ENCODE measurements at regions not wholly inside any gene's neighbourhood (a gene's known extent, or its start where the extent isn't known, plus 50 kb on each side); places are given as distances from the start of the nearest gene placed in this dataset.

GRCh38 chr4:181702864-181703495 is 540.2 kb upstream of the TENM3 start:
- H3K4me2 ChIP-seq (ENCODE audit: low read length, poor library complexity, severe bottlenecking): no peak overlapping the region
- H3K18ac ChIP-seq (ENCODE audit: low read depth in 1 of 2, low read length in 2 of 2): no peak overlapping the region
- no peaks in the 10 kb centered on the region for H3K9me3 ChIP-seq (ENCODE audit: control insufficient read depth, low read length)
- no peak overlapping the region for H2AK5ac ChIP-seq (ENCODE audit: low read length, severe bottlenecking)
- H3K14ac ChIP-seq (ENCODE audit: low read length in 2 of 2): no peak overlapping the region
- no peak overlapping the region for H3K27ac ChIP-seq (ENCODE audit: low read length, poor library complexity, severe bottlenecking)
- H3K36me3 ChIP-seq (ENCODE audit: control insufficient read depth in 1 of 2, insufficient read depth in 2 of 2, low read depth in 1 of 2, low read length in 2 of 2): no peaks in the 10 kb centered on the region
- no peak overlapping the region for H2BK15ac ChIP-seq (ENCODE audit: low read depth, poor library complexity, severe bottlenecking)
- 76% methylated on average over 8 of the region's 11 CpGs for WGBS
- no peak overlapping the region for H4K8ac ChIP-seq (ENCODE audit: low read length)
- H2BK5ac ChIP-seq (ENCODE audit: low read depth, low read length, poor library complexity, severe bottlenecking): no peak overlapping the region
- H3K23ac ChIP-seq (ENCODE audit: low read length in 2 of 2): no peak overlapping the region
- no peak overlapping the region for H2AFZ ChIP-seq (ENCODE audit: low read depth, low read length)
- H3K9ac ChIP-seq (ENCODE audit: low read length): no peak overlapping the region
- H2BK12ac ChIP-seq (ENCODE audit: low read length in 2 of 2): no peak overlapping the region
- no peaks in the 10 kb centered on the region for H3K4me1 ChIP-seq (ENCODE audit: control insufficient read depth, insufficient read depth, low read depth, low read length)
- H3K4me3 ChIP-seq (ENCODE audit: insufficient read depth in 1 of 2, low read depth in 1 of 2, low read length in 2 of 2): no peak overlapping the region
- no peak for DNase-seq
- H3K4ac ChIP-seq (ENCODE audit: low read depth in 1 of 2, low read length in 2 of 2): no peak overlapping the region
- no peaks in the 10 kb centered on the region for H3K27me3 ChIP-seq (ENCODE audit: control insufficient read depth in 1 of 2, insufficient read depth in 1 of 2, low read length in 2 of 2)
- H4K91ac ChIP-seq (ENCODE audit: low read length): no peak overlapping the region
- H2BK120ac ChIP-seq (ENCODE audit: low read depth, low read length): no peak overlapping the region
- H3K79me1 ChIP-seq (replicated peaks; ENCODE audit: low read length, poor library complexity, severe bottlenecking): no peaks in the 10 kb centered on the region

GRCh38 chr4:181710143-181710542 is 533.1 kb upstream of the TENM3 start:
- Histone ChIP-seq H3K4ac (ENCODE audit: low read depth in 1 of 2, low read length in 2 of 2) (no peak overlapping the region), H2BK15ac (ENCODE audit: low read depth, poor library complexity, severe bottlenecking) (no peak overlapping the region), H3K9ac (ENCODE audit: low read length) (no peak overlapping the region), H2AFZ (ENCODE audit: low read depth, low read length) (no peak overlapping the region), H3K4me1 (ENCODE audit: control insufficient read depth, insufficient read depth, low read depth, low read length) (no peaks in the 10 kb centered on the region), H3K36me3 (ENCODE audit: control insufficient read depth in 1 of 2, insufficient read depth in 2 of 2, low read depth in 1 of 2, low read length in 2 of 2) (no peaks in the 10 kb centered on the region), H3K18ac (ENCODE audit: low read depth in 1 of 2, low read length in 2 of 2) (no peak overlapping the region), H3K79me1 (replicated peaks; ENCODE audit: low read length, poor library complexity, severe bottlenecking) (no peaks in the 10 kb centered on the region), H2AK5ac (ENCODE audit: low read length, severe bottlenecking) (no peak overlapping the region), H3K14ac (ENCODE audit: low read length in 2 of 2) (no peak overlapping the region), H2BK12ac (ENCODE audit: low read length in 2 of 2) (no peak overlapping the region), H3K4me3 (ENCODE audit: insufficient read depth in 1 of 2, low read depth in 1 of 2, low read length in 2 of 2) (no peak overlapping the region), H3K27ac (ENCODE audit: low read length, poor library complexity, severe bottlenecking) (no peak overlapping the region), H3K23ac (ENCODE audit: low read length in 2 of 2) (no peak overlapping the region), H3K9me3 (ENCODE audit: control insufficient read depth, low read length) (no peaks in the 10 kb centered on the region), H4K91ac (ENCODE audit: low read length) (no peak overlapping the region), H4K8ac (ENCODE audit: low read length) (no peak overlapping the region), H2BK5ac (ENCODE audit: low read depth, low read length, poor library complexity, severe bottlenecking) (no peak overlapping the region), H3K27me3 (ENCODE audit: control insufficient read depth in 1 of 2, insufficient read depth in 1 of 2, low read length in 2 of 2) (no peaks in the 10 kb centered on the region), H3K4me2 (ENCODE audit: low read length, poor library complexity, severe bottlenecking) (no peak overlapping the region), H2BK120ac (ENCODE audit: low read depth, low read length) (no peak overlapping the region)
- 82% methylated on average over 7 of the region's 7 CpGs for WGBS
- no peak for DNase-seq

- H3K9ac ChIP-seq (ENCODE audit: low read length): no peak overlapping the region
- no peak overlapping the region for H4K91ac ChIP-seq (ENCODE audit: low read length)
- H3K4me1 ChIP-seq (ENCODE audit: control insufficient read depth, insufficient read depth, low read depth, low read length): no peaks in the 10 kb centered on the region
- no peaks in the 10 kb centered on the region for H3K79me1 ChIP-seq (replicated peaks; ENCODE audit: low read length, poor library complexity, severe bottlenecking)
- H3K18ac ChIP-seq (ENCODE audit: low read depth in 1 of 2, low read length in 2 of 2): no peak overlapping the region
- no peaks in the 10 kb centered on the region for H3K9me3 ChIP-seq (ENCODE audit: control insufficient read depth, low read length)
- H3K23ac ChIP-seq (ENCODE audit: low read length in 2 of 2): no peak overlapping the region
- H3K27me3 ChIP-seq (ENCODE audit: control insufficient read depth in 1 of 2, insufficient read depth in 1 of 2, low read length in 2 of 2): no peaks in the 10 kb centered on the region
- no peak overlapping the region for H2BK120ac ChIP-seq (ENCODE audit: low read depth, low read length)
- H2BK12ac ChIP-seq (ENCODE audit: low read length in 2 of 2): no peak overlapping the region
- no peak overlapping the region for H4K8ac ChIP-seq (ENCODE audit: low read length)
- DNase-seq: no peak
- H3K4me3 ChIP-seq (ENCODE audit: insufficient read depth in 1 of 2, low read depth in 1 of 2, low read length in 2 of 2): no peak overlapping the region
- no peak overlapping the region for H2BK5ac ChIP-seq (ENCODE audit: low read depth, low read length, poor library complexity, severe bottlenecking)
- H3K27ac ChIP-seq (ENCODE audit: low read length, poor library complexity, severe bottlenecking): no peak overlapping the region
- no peak overlapping the region for H2BK15ac ChIP-seq (ENCODE audit: low read depth, poor library complexity, severe bottlenecking)
- no peak overlapping the region for H3K4me2 ChIP-seq (ENCODE audit: low read length, poor library complexity, severe bottlenecking)
- H3K36me3 ChIP-seq (ENCODE audit: control insufficient read depth in 1 of 2, insufficient read depth in 2 of 2, low read depth in 1 of 2, low read length in 2 of 2): no peaks in the 10 kb centered on the region
- no peak overlapping the region for H3K4ac ChIP-seq (ENCODE audit: low read depth in 1 of 2, low read length in 2 of 2)
- H2AK5ac ChIP-seq (ENCODE audit: low read length, severe bottlenecking): no peak overlapping the region
- H3K14ac ChIP-seq (ENCODE audit: low read length in 2 of 2): no peak overlapping the region
- H2AFZ ChIP-seq (ENCODE audit: low read depth, low read length): no peak overlapping the region
- no CpG with 5 or more reads among the region's 1 CpG for WGBS
Observed at GRCh38 chr4:181711387-181711786, 531.8 kb upstream of the TENM3 start.

- H3K4me3 ChIP-seq (ENCODE audit: insufficient read depth in 1 of 2, low read depth in 1 of 2, low read length in 2 of 2): no peak overlapping the region
- no peak overlapping the region for H3K23ac ChIP-seq (ENCODE audit: low read length in 2 of 2)
- H3K9me3 ChIP-seq (ENCODE audit: control insufficient read depth, low read length): peaks cover 10% of the 10 kb centered on the region
- no peak overlapping the region for H2BK15ac ChIP-seq (ENCODE audit: low read depth, poor library complexity, severe bottlenecking)
- H2BK120ac ChIP-seq (ENCODE audit: low read depth, low read length): no peak overlapping the region
- no peaks in the 10 kb centered on the region for H3K27me3 ChIP-seq (ENCODE audit: control insufficient read depth in 1 of 2, insufficient read depth in 1 of 2, low read length in 2 of 2)
- no peak overlapping the region for H2AFZ ChIP-seq (ENCODE audit: low read depth, low read length)
- WGBS: 91% methylated on average over 3 of the region's 5 CpGs
- no peak overlapping the region for H2AK5ac ChIP-seq (ENCODE audit: low read length, severe bottlenecking)
- no peak for DNase-seq
- no peaks in the 10 kb centered on the region for H3K79me1 ChIP-seq (replicated peaks; ENCODE audit: low read length, poor library complexity, severe bottlenecking)
- H2BK12ac ChIP-seq (ENCODE audit: low read length in 2 of 2): no peak overlapping the region
- H3K9ac ChIP-seq (ENCODE audit: low read length): no peak overlapping the region
- no peak overlapping the region for H3K14ac ChIP-seq (ENCODE audit: low read length in 2 of 2)
- no peak overlapping the region for H3K27ac ChIP-seq (ENCODE audit: low read length, poor library complexity, severe bottlenecking)
- no peak overlapping the region for H4K8ac ChIP-seq (ENCODE audit: low read length)
- H2BK5ac ChIP-seq (ENCODE audit: low read depth, low read length, poor library complexity, severe bottlenecking): no peak overlapping the region
- no peak overlapping the region for H3K18ac ChIP-seq (ENCODE audit: low read depth in 1 of 2, low read length in 2 of 2)
- no peak overlapping the region for H3K4ac ChIP-seq (ENCODE audit: low read depth in 1 of 2, low read length in 2 of 2)
- no peaks in the 10 kb centered on the region for H3K36me3 ChIP-seq (ENCODE audit: control insufficient read depth in 1 of 2, insufficient read depth in 2 of 2, low read depth in 1 of 2, low read length in 2 of 2)
- H3K4me2 ChIP-seq (ENCODE audit: low read length, poor library complexity, severe bottlenecking): no peak overlapping the region
- no peak overlapping the region for H4K91ac ChIP-seq (ENCODE audit: low read length)
- H3K4me1 ChIP-seq (ENCODE audit: control insufficient read depth, insufficient read depth, low read depth, low read length): no peaks in the 10 kb centered on the region
Observed at GRCh38 chr4:181728305-181728966, 514.8 kb upstream of the TENM3 start.

All from mesenchymal stem cell (in vitro differentiated cells and primary cell).